Sigmoid colon (tissue), 4 donors: ENCODE measurements at regions not wholly inside any gene's neighbourhood (a gene's known extent, or its start where the extent isn't known, plus 50 kb on each side); places are given as distances from the start of the nearest gene placed in this dataset.
"Not testable (repeated sequence)": the region's sequence is repeated elsewhere in the genome, so short reads cannot be mapped to it uniquely, and the experiment has no call there.

Experiments used
- EP300 ChIP-seq, 4 donors: sonication (generic); formaldehyde crosslinking; IDR thresholded peaks; one replicate each; pipeline ENCODE4 v1.6.1; 2017; ENCODE audit warnings: antibody characterized with exemption in 4 of 4
- POLR2AphosphoS5 ChIP-seq, 4 donors: sonication (generic); formaldehyde crosslinking; IDR thresholded peaks; one replicate each; pipeline ENCODE4 v1.6.1; 2017; ENCODE audit warnings: antibody characterized with exemption in 4 of 4
- TF ChIP-seq, protein P1 (sequence below), 4 experiments: fragments of 450-650 bp in 3 of 4; fragments of 200-600 bp in 1 of 4; IDR thresholded peaks; one replicate each; pipeline ENCODE4 v1.5.1; 2016 to 2019; ENCODE audit warnings: antibody characterized with exemption in 4 of 4, mild to moderate bottlenecking in 3 of 4, moderate library complexity in 2 of 4

DNA sequence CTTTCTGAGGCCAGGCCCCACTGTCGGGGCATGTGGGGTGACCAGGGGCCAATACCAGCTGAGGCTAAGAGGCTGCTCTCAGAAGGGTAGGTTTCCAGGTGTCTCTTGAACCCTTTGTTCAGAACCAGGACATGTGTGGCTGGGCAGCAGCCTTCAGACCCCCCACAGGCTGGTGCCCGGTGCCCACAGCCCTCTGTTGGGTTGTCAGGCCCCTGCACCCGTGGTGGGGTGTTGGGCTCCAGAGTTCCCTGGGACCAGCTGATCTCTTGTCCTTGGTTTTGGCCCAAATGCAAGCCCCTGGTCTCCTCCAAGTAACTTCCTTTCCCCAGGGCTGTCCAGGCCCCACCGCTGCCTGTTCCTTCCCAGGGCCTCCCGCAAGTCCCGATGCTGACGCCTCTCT, 226.0 kb downstream of the TMEM121 start:
- TF ChIP-seq EP300, POLR2AphosphoS5 (IDR thresholded peaks at IDR 0.05): not testable (repeated sequence)
- TF ChIP-seq, protein P1, sequence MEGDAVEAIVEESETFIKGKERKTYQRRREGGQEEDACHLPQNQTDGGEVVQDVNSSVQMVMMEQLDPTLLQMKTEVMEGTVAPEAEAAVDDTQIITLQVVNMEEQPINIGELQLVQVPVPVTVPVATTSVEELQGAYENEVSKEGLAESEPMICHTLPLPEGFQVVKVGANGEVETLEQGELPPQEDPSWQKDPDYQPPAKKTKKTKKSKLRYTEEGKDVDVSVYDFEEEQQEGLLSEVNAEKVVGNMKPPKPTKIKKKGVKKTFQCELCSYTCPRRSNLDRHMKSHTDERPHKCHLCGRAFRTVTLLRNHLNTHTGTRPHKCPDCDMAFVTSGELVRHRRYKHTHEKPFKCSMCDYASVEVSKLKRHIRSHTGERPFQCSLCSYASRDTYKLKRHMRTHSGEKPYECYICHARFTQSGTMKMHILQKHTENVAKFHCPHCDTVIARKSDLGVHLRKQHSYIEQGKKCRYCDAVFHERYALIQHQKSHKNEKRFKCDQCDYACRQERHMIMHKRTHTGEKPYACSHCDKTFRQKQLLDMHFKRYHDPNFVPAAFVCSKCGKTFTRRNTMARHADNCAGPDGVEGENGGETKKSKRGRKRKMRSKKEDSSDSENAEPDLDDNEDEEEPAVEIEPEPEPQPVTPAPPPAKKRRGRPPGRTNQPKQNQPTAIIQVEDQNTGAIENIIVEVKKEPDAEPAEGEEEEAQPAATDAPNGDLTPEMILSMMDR (IDR thresholded peaks at IDR 0.05) = not testable (repeated sequence)
